Liver (tissue), 8 donors: ENCODE measurements at regions not wholly inside any gene's neighbourhood (a gene's known extent, or its start where the extent isn't known, plus 50 kb on each side); places are given as distances from the start of the nearest gene placed in this dataset.

ENCODE experiments used
- DNase-seq: peaks from one replicate; pipeline ENCODE4 v3.0.0-alpha.2; 2017; ENCODE audit warnings: low spot score
- H3K27ac ChIP-seq, 2 donors: one replicate each; pipeline ENCODE4 v1.7.0; 2013; ENCODE audit warnings: inconsistent platforms in 2 of 2, low read length in 2 of 2, control low read depth in 1 of 2, low read depth in 1 of 2, mild to moderate bottlenecking in 1 of 2
- H3K27me3 ChIP-seq, 4 donors: one replicate each; pipeline versions ENCODE4 v1.6.1 to v1.7.0; 2013; ENCODE audit warnings: low read length in 3 of 4, inconsistent platforms in 1 of 4, mild to moderate bottlenecking in 1 of 4, moderate library complexity in 1 of 4; ENCODE audit not compliant: control insufficient read depth in 4 of 4, insufficient read depth in 4 of 4
- H3K36me3 ChIP-seq, 4 donors: one replicate each; pipeline versions ENCODE4 v1.6.1 to v1.7.0; 2013; ENCODE audit warnings: low read length in 3 of 4, mild to moderate bottlenecking in 3 of 4, low read depth in 1 of 4, moderate library complexity in 1 of 4; ENCODE audit not compliant: control insufficient read depth in 4 of 4, insufficient read depth in 3 of 4
- H3K4me1 ChIP-seq, 4 donors: one replicate each; pipeline versions ENCODE4 v1.6.1 to v1.7.0; 2013; ENCODE audit warnings: low read length in 3 of 4, mild to moderate bottlenecking in 3 of 4, moderate library complexity in 1 of 4; ENCODE audit not compliant: control insufficient read depth in 4 of 4, insufficient read depth in 4 of 4
- H3K4me3 ChIP-seq, 3 donors: one replicate each; pipeline versions ENCODE4 v1.6.1 to v1.7.0; 2013; ENCODE audit warnings: low read length in 3 of 3, control low read depth in 1 of 3, low read depth in 1 of 3, mild to moderate bottlenecking in 1 of 3
- H3K9ac ChIP-seq, 2 donors: one replicate each; pipeline ENCODE4 v1.7.0; 2013; ENCODE audit warnings: low read length in 2 of 2, mild to moderate bottlenecking in 2 of 2, moderate library complexity in 2 of 2, control low read depth in 1 of 2, low read depth in 1 of 2
- H3K9me3 ChIP-seq, 4 donors: one replicate each; pipeline versions ENCODE4 v1.6.1 to v1.7.0; 2013; ENCODE audit warnings: low read length in 3 of 4; ENCODE audit not compliant: control insufficient read depth in 4 of 4
- CTCF ChIP-seq: fragments of 150-350 bp; IDR thresholded peaks from 2 replicates; pipeline ENCODE4 v1.5.1; 2017; ENCODE audit warnings: improper control_type of control experiment, low read depth, low read length; ENCODE audit not compliant: missing input control
- EGR1 ChIP-seq, 2 donors: IDR thresholded peaks; 2 replicates each; pipeline ENCODE4 v1.6.1; 2016 to 2018; ENCODE audit warnings: antibody characterized with exemption in 2 of 2, low read depth in 2 of 2
- FOXA1 ChIP-seq: IDR thresholded peaks from 2 replicates; pipeline ENCODE4 v1.6.1; 2016; ENCODE audit warnings: antibody characterized with exemption
- FOXA2 ChIP-seq: IDR thresholded peaks from 2 replicates; pipeline ENCODE4 v1.6.1; 2016; ENCODE audit warnings: antibody characterized with exemption
- GABPA ChIP-seq, 2 donors: IDR thresholded peaks in 1 of 2; conservative IDR thresholded peaks in 1 of 2; 2 replicates each; pipeline ENCODE4 v1.6.1; 2016; ENCODE audit warnings: antibody characterized with exemption in 2 of 2, mild to moderate bottlenecking in 1 of 2, moderate library complexity in 1 of 2
- HNF4G ChIP-seq: IDR thresholded peaks from 2 replicates; pipeline ENCODE4 v1.6.1; 2016; ENCODE audit warnings: antibody characterized with exemption
- JUND ChIP-seq, 2 donors: IDR thresholded peaks; 2 replicates each; pipeline ENCODE4 v1.6.1; 2016; ENCODE audit warnings: antibody characterized with exemption in 2 of 2
- MAX ChIP-seq: IDR thresholded peaks from 2 replicates; pipeline ENCODE4 v1.6.1; 2016; ENCODE audit warnings: antibody characterized with exemption
- RAD21 ChIP-seq, 2 donors: IDR thresholded peaks; 2 replicates each; pipeline ENCODE4 v1.6.1; 2016; ENCODE audit warnings: antibody characterized with exemption in 2 of 2, mild to moderate bottlenecking in 2 of 2
- SP1 ChIP-seq: IDR thresholded peaks from 2 replicates; pipeline ENCODE4 v1.6.1; 2018; ENCODE audit warnings: antibody characterized with exemption, mild to moderate bottlenecking
- TAF1 ChIP-seq: conservative IDR thresholded peaks from 2 replicates; pipeline ENCODE4 v1.6.1; 2016; ENCODE audit warnings: antibody characterized with exemption, mild to moderate bottlenecking
- ZBTB33 ChIP-seq: IDR thresholded peaks from 2 replicates; pipeline ENCODE4 v1.6.1; 2016; ENCODE audit warnings: antibody characterized with exemption
- whole genome bisulfite sequencing: extraction: QIAGEN DNeasy Blood & Tissue Kit; methylation state at CpG from one replicate; pipeline ENCODE4 v1.1.7; 2013; 5-methylcytosine and 5-hydroxymethylcytosine counted together
- TF ChIP-seq, protein P1 (sequence below): IDR thresholded peaks from 2 replicates; pipeline ENCODE4 v1.6.1; 2016; ENCODE audit warnings: antibody characterized with exemption, mild to moderate bottlenecking
- donor health status: healthy.
- donor health status: healthy.
- donor health status: healthy.
- donor health status: healthy.
- donor health status: healthy.

DNA sequence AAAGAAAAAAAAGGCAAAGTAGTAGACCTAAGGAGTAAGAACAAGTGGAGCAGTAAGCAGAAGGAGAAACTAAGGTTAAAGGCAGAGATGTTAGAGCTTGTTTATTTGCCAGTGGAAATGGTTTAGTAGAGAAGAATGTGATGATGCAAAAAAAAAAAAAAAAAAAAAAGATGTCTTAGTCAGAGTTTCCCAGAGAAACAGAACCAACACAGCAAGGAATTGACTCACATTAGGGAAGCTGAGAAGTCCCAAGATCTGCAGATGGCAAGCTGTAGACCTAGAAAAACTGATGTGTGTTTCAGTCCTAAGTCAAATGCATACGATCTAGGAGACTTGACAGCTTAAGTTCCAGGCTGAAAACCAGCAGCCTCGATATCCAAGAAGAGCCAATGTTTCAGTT is 1548.8 kb upstream of the LRRTM1 start:
- H3K4me3 ChIP-seq, result no peak overlapping the region
- DNase-seq, result no peak
- no peaks in the 10 kb centered on the region for H3K9me3 ChIP-seq
- H3K27ac ChIP-seq, result no peak overlapping the region
- no peak overlapping the region for H3K9ac ChIP-seq
- H3K4me1 ChIP-seq, result no peaks in the 10 kb centered on the region
- 76% methylated on average over 2 of the region's 2 CpGs for WGBS
- TF ChIP-seq FOXA2 (no peak), SP1 (no peak), RAD21 (IDR thresholded peaks at IDR 0.05) (no peak), EGR1 (IDR thresholded peaks at IDR 0.05; ENCODE audit: low read depth in 2 of 2) (no peak), TAF1 (no peak), MAX (no peak), ZBTB33 (no peak), JUND (IDR thresholded peaks at IDR 0.05) (no peak), HNF4G (no peak), FOXA1 (no peak)
- TF ChIP-seq, protein P1, sequence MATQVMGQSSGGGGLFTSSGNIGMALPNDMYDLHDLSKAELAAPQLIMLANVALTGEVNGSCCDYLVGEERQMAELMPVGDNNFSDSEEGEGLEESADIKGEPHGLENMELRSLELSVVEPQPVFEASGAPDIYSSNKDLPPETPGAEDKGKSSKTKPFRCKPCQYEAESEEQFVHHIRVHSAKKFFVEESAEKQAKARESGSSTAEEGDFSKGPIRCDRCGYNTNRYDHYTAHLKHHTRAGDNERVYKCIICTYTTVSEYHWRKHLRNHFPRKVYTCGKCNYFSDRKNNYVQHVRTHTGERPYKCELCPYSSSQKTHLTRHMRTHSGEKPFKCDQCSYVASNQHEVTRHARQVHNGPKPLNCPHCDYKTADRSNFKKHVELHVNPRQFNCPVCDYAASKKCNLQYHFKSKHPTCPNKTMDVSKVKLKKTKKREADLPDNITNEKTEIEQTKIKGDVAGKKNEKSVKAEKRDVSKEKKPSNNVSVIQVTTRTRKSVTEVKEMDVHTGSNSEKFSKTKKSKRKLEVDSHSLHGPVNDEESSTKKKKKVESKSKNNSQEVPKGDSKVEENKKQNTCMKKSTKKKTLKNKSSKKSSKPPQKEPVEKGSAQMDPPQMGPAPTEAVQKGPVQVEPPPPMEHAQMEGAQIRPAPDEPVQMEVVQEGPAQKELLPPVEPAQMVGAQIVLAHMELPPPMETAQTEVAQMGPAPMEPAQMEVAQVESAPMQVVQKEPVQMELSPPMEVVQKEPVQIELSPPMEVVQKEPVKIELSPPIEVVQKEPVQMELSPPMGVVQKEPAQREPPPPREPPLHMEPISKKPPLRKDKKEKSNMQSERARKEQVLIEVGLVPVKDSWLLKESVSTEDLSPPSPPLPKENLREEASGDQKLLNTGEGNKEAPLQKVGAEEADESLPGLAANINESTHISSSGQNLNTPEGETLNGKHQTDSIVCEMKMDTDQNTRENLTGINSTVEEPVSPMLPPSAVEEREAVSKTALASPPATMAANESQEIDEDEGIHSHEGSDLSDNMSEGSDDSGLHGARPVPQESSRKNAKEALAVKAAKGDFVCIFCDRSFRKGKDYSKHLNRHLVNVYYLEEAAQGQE, result no peak
- no peaks in the 10 kb centered on the region for H3K36me3 ChIP-seq
- H3K27me3 ChIP-seq, result no peaks in the 10 kb centered on the region

GRCh38 chr2:81852651-81853050 is 1548.1 kb upstream of the LRRTM1 start:
- Histone ChIP-seq H3K27me3 (no peaks in the 10 kb centered on the region), H3K27ac (no peak overlapping the region), H3K9me3 (no peaks in the 10 kb centered on the region), H3K4me3 (no peak overlapping the region), H3K4me1 (no peaks in the 10 kb centered on the region), H3K36me3 (no peaks in the 10 kb centered on the region), H3K9ac (no peak overlapping the region)
- WGBS, result 82% methylated on average over 2 of the region's 2 CpGs
- DNase-seq, result no peak
- TF ChIP-seq CTCF (no peak), MAX (no peak), GABPA (IDR thresholded peaks at IDR 0.05 in 1 of 2, conservative IDR thresholded peaks at IDR 0.05 in 1 of 2) (no peak), ZBTB33 (no peak), EGR1 (IDR thresholded peaks at IDR 0.05; ENCODE audit: low read depth in 2 of 2) (no peak)
